ENCODE measurements at regions not wholly inside any gene's neighbourhood (a gene's known extent, or its start where the extent isn't known, plus 50 kb on each side); places are given as distances from the start of the nearest gene placed in this dataset.
"Not testable (repeated sequence)": the region's sequence is repeated elsewhere in the genome, so short reads cannot be mapped to it uniquely, and the experiment has no call there.

GRCh38 chr17:34424814-34425491 lies 61.9 kb upstream of the CCL1 start:
- ATAC-seq (no peak), DNase-seq (no peak)
- WGBS (ENCODE audit: insufficient coverage), result 76% methylated on average over 14 of the region's 14 CpGs
- peaks cover 6% of the 10 kb centered on the region for H3K4me1 ChIP-seq (ENCODE audit: control insufficient read depth, insufficient read depth, low read length)
- Mint-ChIP-seq H3K27me3 (ENCODE audit: low read depth in 2 of 2) (peaks cover 35 to 67% of the 10 kb centered on the region in 2 donors), H3K9me3 (no peaks in the 10 kb centered on the region), H3K4me3 (no peak overlapping the region), H3K4me1 (peaks cover 0 to 5% of the 10 kb centered on the region in 2 donors), H3K36me3 (no peaks in the 10 kb centered on the region), H3K27ac (no peak overlapping the region)
- no peaks in the 10 kb centered on the region for H3K9me3 ChIP-seq (ENCODE audit: control insufficient read depth, insufficient read depth, low read length)
- no peaks in the 10 kb centered on the region for H3K27me3 ChIP-seq (ENCODE audit: control insufficient read depth, insufficient read depth, low read length)
- no peak overlapping the region for H3K27ac ChIP-seq (ENCODE audit: low read length)
- H3K36me3 ChIP-seq (ENCODE audit: control insufficient read depth, insufficient read depth, low read length), result no peaks in the 10 kb centered on the region
- no peak for TF ChIP-seq CTCF (IDR thresholded peaks at IDR 0.05)
- H3K4me3 ChIP-seq (ENCODE audit: low read length), result no peak overlapping the region
- intact Hi-C loops (cut with micrococcal nuclease), result no loop called here

GRCh38 chr17:34423978-34424813 lies 61.2 kb upstream of the CCL1 start:
- ATAC-seq, result no peak
- Mint-ChIP-seq H3K4me3 (peak overlapping the region; percentile 45), H3K27me3 (ENCODE audit: low read depth in 2 of 2) (peaks cover 28 to 59% of the 10 kb centered on the region in 2 donors)

GRCh38 chr17:34423315-34423714 lies 60.3 kb upstream of the CCL1 start:
- H3K9me3 Mint-ChIP-seq; H3K4me3 ChIP-seq (ENCODE audit: low read length); H3K9me3 ChIP-seq (ENCODE audit: control insufficient read depth, insufficient read depth, low read length); H3K27me3 ChIP-seq (ENCODE audit: control insufficient read depth, insufficient read depth, low read length); H3K27ac ChIP-seq (ENCODE audit: low read length); H3K4me1 ChIP-seq (ENCODE audit: control insufficient read depth, insufficient read depth, low read length); DNase-seq; intact Hi-C loops (cut with micrococcal nuclease); H3K4me1 Mint-ChIP-seq; H3K36me3 Mint-ChIP-seq; H3K36me3 ChIP-seq (ENCODE audit: control insufficient read depth, insufficient read depth, low read length); H3K4me3 Mint-ChIP-seq; H3K27ac Mint-ChIP-seq; ATAC-seq: not testable (repeated sequence)
- WGBS (ENCODE audit: insufficient coverage), result 100% methylated on average over 2 of the region's 7 CpGs
- peaks cover 25 to 52% of the 10 kb centered on the region in 2 donors for H3K27me3 Mint-ChIP-seq (ENCODE audit: low read depth in 2 of 2)

More at GRCh38 chr17:34423978-34424813, 61.2 kb upstream of the CCL1 start:
- Histone ChIP-seq H3K4me3 (ENCODE audit: low read length) (no peak overlapping the region), H3K27ac (ENCODE audit: low read length) (no peak overlapping the region), H3K9me3 (ENCODE audit: control insufficient read depth, insufficient read depth, low read length) (no peaks in the 10 kb centered on the region), H3K4me1 (ENCODE audit: control insufficient read depth, insufficient read depth, low read length) (peaks cover 6% of the 10 kb centered on the region), H3K36me3 (ENCODE audit: control insufficient read depth, insufficient read depth, low read length) (no peaks in the 10 kb centered on the region), H3K27me3 (ENCODE audit: control insufficient read depth, insufficient read depth, low read length) (no peaks in the 10 kb centered on the region)
- Mint-ChIP-seq H3K36me3 (no peaks in the 10 kb centered on the region), H3K27ac (no peak overlapping the region), H3K4me1 (peaks cover 0 to 5% of the 10 kb centered on the region in 2 donors), H3K9me3 (no peaks in the 10 kb centered on the region)
- no peak for TF ChIP-seq CTCF (IDR thresholded peaks at IDR 0.05)
- intact Hi-C loops (cut with micrococcal nuclease), result no loop called here
- no peak for DNase-seq
- WGBS (ENCODE audit: insufficient coverage), result 26% methylated on average over 25 of the region's 29 CpGs

- Mint-ChIP-seq H3K27ac (no peak overlapping the region), H3K9me3 (no peaks in the 10 kb centered on the region), H3K27me3 (ENCODE audit: low read depth in 2 of 2) (peaks cover 25 to 42% of the 10 kb centered on the region in 2 donors), H3K36me3 (no peaks in the 10 kb centered on the region), H3K4me1 (peaks cover 0 to 5% of the 10 kb centered on the region in 2 donors), H3K4me3 (no peak overlapping the region)
- TF ChIP-seq CTCF (IDR thresholded peaks at IDR 0.05), result no peak
- Histone ChIP-seq H3K27me3 (ENCODE audit: control insufficient read depth, insufficient read depth, low read length) (no peaks in the 10 kb centered on the region), H3K4me1 (ENCODE audit: control insufficient read depth, insufficient read depth, low read length) (peaks cover 6% of the 10 kb centered on the region), H3K4me3 (ENCODE audit: low read length) (no peak overlapping the region), H3K27ac (ENCODE audit: low read length) (no peak overlapping the region), H3K36me3 (ENCODE audit: control insufficient read depth, insufficient read depth, low read length) (no peaks in the 10 kb centered on the region), H3K9me3 (ENCODE audit: control insufficient read depth, insufficient read depth, low read length) (no peaks in the 10 kb centered on the region)
- DNase-seq, result no peak
- intact Hi-C loops (cut with micrococcal nuclease), result loop anchor here (1.0 to 2.0 kb wide), 2 partner anchors 217 to 700 kb away; partner anchors contain the start of gene FNDC8
- ATAC-seq, result no peak
- 57% methylated on average over 3 of the region's 3 CpGs for WGBS (ENCODE audit: insufficient coverage)
These were observed 57.9 kb upstream of the CCL1 start for GRCh38 chr17:34420900-34421299.
